K562 (cell line): ENCODE measurements at regions not wholly inside any gene's neighbourhood (a gene's known extent, or its start where the extent isn't known, plus 50 kb on each side); places are given as distances from the start of the nearest gene placed in this dataset.

Source experiments
- ATAC-seq: fragments of 200-7000 bp; cut with Tn5 transposase; 3 replicates; pipeline ENCODE4 v1.9.1; 2020; ENCODE audit warnings: moderate library complexity
- BruUV-seq: library from RNA; stranded (reverse); fragments of 400-500 nt; replicated peaks from 2 replicates; lab custom pipeline; 2021; lab: Mats Ljungman, UMichigan
- CTCF ChIA-PET: fragments of 300-600 bp; formaldehyde crosslinking; extraction: SDS; loops from one replicate; lab custom pipeline; 2021; ENCODE audit warnings: low intra/inter-chr PET ratio; lab: Yijun Ruan, JAX
- POLR2A ChIA-PET: fragments of 300-600, 350-650 bp; sonication (Branson Sonifier 250); formaldehyde crosslinking; extraction: SDS; loops from one replicate; lab custom pipeline; 2021; ENCODE audit warnings: antibody characterized with exemption, inconsistent platforms; lab: Yijun Ruan, JAX
- DNase-seq, 4 experiments: peaks; one replicate each; pipeline versions ENCODE4 v3.0.0 to v3.0.0-alpha.2; 2011 to 2018; ENCODE audit warnings: low spot score in 3 of 4, mixed read lengths in 3 of 4; ENCODE audit errors: extremely low read depth in 1 of 4
- FAIRE-seq: peaks from 2 replicates; lab custom pipeline; 2011; peaks lifted over from hg19 to GRCh38; lab: Jason Lieb, UNC
- H2AFZ ChIP-seq: 2 replicates; pipeline ENCODE4 v1.6.0; 2011; ENCODE audit warnings: low read depth, low read length, control low read depth, inconsistent platforms
- H3K27ac ChIP-seq: fragments of 200-600 bp; 3 replicates; pipeline ENCODE4 v1.8.0; 2011; ENCODE audit warnings: low read depth, mild to moderate bottlenecking, control low read depth, inconsistent platforms, low read length, moderate library complexity, mixed read lengths; ENCODE audit errors: extremely low read depth
- H3K27me3 ChIP-seq, 2 experiments: fragments of 300-600 bp in 1 of 2; 2 replicates in 1 of 2; 3 replicates in 1 of 2; pipeline versions ENCODE4 v1.6.0 to v1.8.0; 2011; ENCODE audit warnings: inconsistent platforms in 2 of 2, low read length in 2 of 2, mild to moderate bottlenecking in 1 of 2, mixed read lengths in 1 of 2, moderate library complexity in 1 of 2; ENCODE audit not compliant: control insufficient read depth in 2 of 2, insufficient read depth in 2 of 2
- H3K36me3 ChIP-seq: fragments of 300-600 bp; 3 replicates; pipeline ENCODE4 v1.8.0; 2011; ENCODE audit warnings: mild to moderate bottlenecking, low read length, inconsistent platforms; ENCODE audit not compliant: control insufficient read depth, insufficient read depth
- H3K4me1 ChIP-seq, 2 experiments: fragments of 200-600 bp in 1 of 2; replicated peaks in 1 of 2; 2 replicates in 1 of 2; 3 replicates in 1 of 2; pipeline versions ENCODE4 v1.5.1 to v1.8.0; 2011; ENCODE audit warnings: inconsistent platforms in 2 of 2, low read length in 2 of 2, mild to moderate bottlenecking in 1 of 2, mixed read lengths in 1 of 2, moderate library complexity in 1 of 2; ENCODE audit not compliant: control insufficient read depth in 2 of 2, insufficient read depth in 2 of 2
- H3K4me2 ChIP-seq: 2 replicates; pipeline ENCODE4 v1.6.1; 2011; ENCODE audit warnings: low read length, control low read depth, inconsistent platforms, mixed read lengths; ENCODE audit not compliant: insufficient read depth
- H3K4me3 ChIP-seq: fragments of 200-600 bp; sonication (generic), shearing (Covaris generic); 2 replicates; pipeline ENCODE4 v1.5.1; 2016; ENCODE audit warnings: control low read depth, inconsistent platforms
- H3K79me2 ChIP-seq: fragments of 200-600 bp; 3 replicates; pipeline ENCODE4 v1.8.0; 2011; ENCODE audit warnings: low read length, inconsistent platforms; ENCODE audit not compliant: control insufficient read depth, insufficient read depth
- H3K9ac ChIP-seq, 2 experiments: 2 replicates each; pipeline versions ENCODE4 v1.6.0 to v1.6.1; 2011; ENCODE audit warnings: low read depth in 2 of 2, low read length in 2 of 2, control low read depth in 1 of 2, inconsistent platforms in 1 of 2, mild to moderate bottlenecking in 1 of 2, mixed read lengths in 1 of 2; ENCODE audit not compliant: insufficient read depth in 1 of 2
- H3K9me1 ChIP-seq: one replicate; pipeline ENCODE4 v1.6.0; 2011; ENCODE audit warnings: inconsistent platforms, mild to moderate bottlenecking, low read length, moderate library complexity; ENCODE audit not compliant: control insufficient read depth, insufficient read depth
- H3K9me3 ChIP-seq: replicated peaks from 2 replicates; pipeline ENCODE4 v1.5.1; 2011; ENCODE audit warnings: low read depth, low read length, inconsistent platforms; ENCODE audit not compliant: control insufficient read depth, insufficient read depth
- H4K20me1 ChIP-seq: replicated peaks from 2 replicates; pipeline ENCODE4 v1.6.1; 2011; ENCODE audit warnings: low read length, inconsistent platforms, mixed read lengths; ENCODE audit not compliant: control insufficient read depth, insufficient read depth
- CXXC5 ChIP-seq: fragments of 250-450 bp; sonication (Bioruptor Pico); IDR thresholded peaks from 2 replicates; pipeline ENCODE4 v1.8.0; 2022; ENCODE audit warnings: inconsistent platforms, mild to moderate bottlenecking, moderate library complexity
- E2F1 ChIP-seq: sonication (generic); formaldehyde crosslinking; IDR thresholded peaks from 2 replicates; pipeline ENCODE4 v1.8.1; 2023; ENCODE audit warnings: mild to moderate bottlenecking, missing genetic modification reagents, moderate library complexity
- E2F8 ChIP-seq: fragments of 450-650 bp; IDR thresholded peaks from 2 replicates; pipeline ENCODE4 v1.7.1; 2018; ENCODE audit warnings: mild to moderate bottlenecking, low read depth; ENCODE audit not compliant: partially characterized antibody
- ELF1 ChIP-seq: fragments of 200-800 bp; sonication (Bioruptor generic); IDR thresholded peaks from 2 replicates; pipeline ENCODE4 v1.6.1; 2016; ENCODE audit warnings: missing genetic modification characterization, missing compliant biosample characterization
- HMG20B ChIP-seq: fragments of 250-450 bp; sonication (Bioruptor Pico); IDR thresholded peaks from 2 replicates; pipeline ENCODE4 v1.5.0; 2021; ENCODE audit warnings: mild to moderate bottlenecking
- KAT8 ChIP-seq: fragments of 450-650 bp; IDR thresholded peaks from 2 replicates; pipeline ENCODE4 v1.6.1; 2016; ENCODE audit warnings: low read depth, mild to moderate bottlenecking
- NFIC ChIP-seq: fragments of 450-650 bp; IDR thresholded peaks from 2 replicates; pipeline ENCODE4 v1.6.1; 2017; ENCODE audit warnings: mild to moderate bottlenecking, inconsistent platforms
- POLR2G ChIP-seq: fragments of 200-400 bp; formaldehyde crosslinking; IDR thresholded peaks from 2 replicates; pipeline ENCODE4 v1.6.1; 2017; ENCODE audit warnings: low read depth, mild to moderate bottlenecking, antibody characterized with exemption, low read length, moderate library complexity
- PTBP1 ChIP-seq: fragments of 200-400 bp; formaldehyde crosslinking; IDR thresholded peaks from 2 replicates; pipeline ENCODE4 v1.6.1; 2017; ENCODE audit warnings: low read depth, low read length
- RBM25 ChIP-seq: fragments of 200-400 bp; formaldehyde crosslinking; IDR thresholded peaks from 2 replicates; pipeline ENCODE4 v1.6.1; 2018; ENCODE audit warnings: low read length, low read depth, moderate library complexity; ENCODE audit not compliant: severe bottlenecking
- SAFB ChIP-seq: fragments of 200-400 bp; formaldehyde crosslinking; IDR thresholded peaks from 2 replicates; pipeline ENCODE4 v1.6.1; 2017; ENCODE audit warnings: low read depth, low read length, borderline replicate concordance
- SAP30 ChIP-seq: fragments of 200-600 bp; sonication (generic); IDR thresholded peaks from 2 replicates; pipeline ENCODE4 v1.6.1; 2012; ENCODE audit warnings: borderline replicate concordance, low read depth, mild to moderate bottlenecking, moderate library complexity, low read length, control low read depth, inconsistent platforms; ENCODE audit not compliant: insufficient read depth, poor library complexity, severe bottlenecking
- ZNF24 ChIP-seq: fragments of 450-650 bp; IDR thresholded peaks from 2 replicates; pipeline ENCODE4 v1.6.1; 2016
- ZNF445 ChIP-seq: fragments of 250-450 bp; sonication (Bioruptor Pico); IDR thresholded peaks from 2 replicates; pipeline ENCODE4 v1.4.0; 2020; ENCODE audit warnings: low read depth, mild to moderate bottlenecking, moderate library complexity
- ZNF696 ChIP-seq: fragments of 250-450 bp; sonication (Bioruptor Pico); conservative IDR thresholded peaks from 2 replicates; pipeline ENCODE4 v1.4.0; 2020; ENCODE audit warnings: mild to moderate bottlenecking, moderate library complexity
- ZNF764 ChIP-seq: fragments of 250-450 bp; sonication (Bioruptor Pico); IDR thresholded peaks from 2 replicates; pipeline ENCODE4 v1.4.0; 2020; ENCODE audit warnings: low read depth, mild to moderate bottlenecking, moderate library complexity
- WGBS: fragments of 100-300 bp; shearing (Covaris generic); methylation state at CpG from one replicate; pipeline ENCODE4 v1.1.6; 2016; ENCODE audit warnings: low coverage, mixed read lengths; ENCODE audit not compliant: insufficient coverage; ENCODE audit errors: missing lambda C conversion rate; 5-methylcytosine and 5-hydroxymethylcytosine counted together
- in situ Hi-C: fragments of 300-500 bp; cut with MboI; formaldehyde crosslinking; loops from 4 replicates; pipeline ENCODE4 v1.15.0; 2018; ENCODE audit warnings: inconsistent platforms, mixed read lengths
- intact Hi-C: fragments of 100-400 bp; cut with micrococcal nuclease; formaldehyde crosslinking; loops from 2 replicates; pipeline ENCODE4 v1.14.2; 2022

GRCh38 chr1:36599828-36600227 is 117.1 kb upstream of the CSF3R start:
- Histone ChIP-seq H3K27ac (no peak overlapping the region), H3K4me3 (no peak overlapping the region), H3K9me1 (no peaks in the 10 kb centered on the region), H3K9ac (no peak overlapping the region), H3K79me2 (no peaks in the 10 kb centered on the region), H3K4me1 (no peaks in the 10 kb centered on the region), H4K20me1 (peaks cover 4% of the 10 kb centered on the region; the same call in 1 of the 2 replicates), H3K9me3 (no peaks in the 10 kb centered on the region), H2AFZ (no peak overlapping the region), H3K4me2 (no peak overlapping the region), H3K27me3 (peaks cover 0 to 14% of the 10 kb centered on the region in 2 experiments; a peak in 2 of 5 replicates), H3K36me3 (no peaks in the 10 kb centered on the region)
- FAIRE-seq (no peak), DNase-seq (no peak), ATAC-seq (no peak)
- no TSS peak for BruUV-seq
- in situ Hi-C loops, result no loop called here
- ChIA-PET CTCF (no interaction called here), POLR2A (interaction anchor here (1.0 kb wide), 1 partner anchor 397 kb away, joined by 5 read pairs; no protein-coding TSS in a partner anchor)
- intact Hi-C loops, result no loop called here
- whole genome bisulfite sequencing, result 0% methylated on average over 1 of the region's 1 CpG
- TF ChIP-seq HMG20B (CRISPR knock-in tag) (no peak), RBM25 (no peak), NFIC (no peak), ELF1 (tag) (no peak), E2F8 (no peak), KAT8 (no peak), SAP30 (no peak), ZNF24 (no peak), ZNF696 (no peak), ZNF445 (CRISPR knock-in tag) (no peak), POLR2G (no peak), PTBP1 (no peak), SAFB (no peak), CXXC5 (CRISPR knock-in tag) (no peak), E2F1 (CRISPR knock-in tag) (no peak), ZNF764 (CRISPR knock-in tag) (no peak)
- TF ChIP-seq, all 486 proteins: peak for 0
